Heart right ventricle (tissue), 16 donors: ENCODE measurements at regions not wholly inside any gene's neighbourhood (a gene's known extent, or its start where the extent isn't known, plus 50 kb on each side); places are given as distances from the start of the nearest gene placed in this dataset.
"Not testable (repeated sequence)": the region's sequence is repeated elsewhere in the genome, so short reads cannot be mapped to it uniquely, and the experiment has no call there.

ENCODE experiments used
- ATAC-seq, 8 donors: fragments of 200-7000 bp; cut with Tn5 transposase; one replicate each; pipeline ENCODE4 v1.9.1; 2020; ENCODE audit warnings: mild to moderate bottlenecking in 8 of 8, moderate library complexity in 8 of 8, moderate number of reproducible peaks in 1 of 8
- DNase-seq, 2 donors: peaks; one replicate each; pipeline ENCODE4 v3.0.0-alpha.2; 2020
- H3K27ac ChIP-seq, 10 donors: fragments of 200-600 bp; sonication (generic) in 2 of 10; one replicate each; pipeline versions ENCODE4 v1.5.0 to v1.8.0; 2020 to 2022; ENCODE audit warnings: mild to moderate bottlenecking in 3 of 10
- H3K27me3 ChIP-seq, 7 donors: fragments of 200-600 bp; one replicate each; pipeline ENCODE4 v1.8.0; 2021 to 2022; ENCODE audit warnings: mild to moderate bottlenecking in 2 of 7
- H3K36me3 ChIP-seq, 9 donors: fragments of 200-600 bp; sonication (generic) in 1 of 9; one replicate each; pipeline versions ENCODE4 v1.5.0 to v1.8.0; 2020 to 2022; ENCODE audit warnings: mild to moderate bottlenecking in 2 of 9
- H3K4me1 ChIP-seq, 9 donors: fragments of 200-600 bp; sonication (generic) in 1 of 9; one replicate each; pipeline versions ENCODE4 v1.5.0 to v1.8.0; 2020 to 2022; ENCODE audit warnings: mild to moderate bottlenecking in 4 of 9
- H3K4me3 ChIP-seq, 10 donors: fragments of 200-600 bp; sonication (generic) in 2 of 10; one replicate each; pipeline versions ENCODE4 v1.5.0 to v1.8.0; 2020 to 2022; ENCODE audit warnings: mild to moderate bottlenecking in 7 of 10, moderate library complexity in 2 of 10
- H3K9me3 ChIP-seq, 11 donors: fragments of 200-600 bp in 10 of 11; sonication (generic) in 2 of 11; one replicate each; pipeline versions ENCODE4 v1.5.0 to v1.8.0; 2013 to 2022; ENCODE audit warnings: mild to moderate bottlenecking in 2 of 11, control low read depth in 1 of 11, moderate library complexity in 1 of 11
- CTCF ChIP-seq, 9 donors: fragments of 200-600 bp; sonication (generic) in 2 of 9; IDR thresholded peaks; one replicate each; pipeline versions ENCODE4 v1.5.0 to v1.8.0; 2021 to 2022; ENCODE audit warnings: antibody characterized with exemption in 9 of 9, mild to moderate bottlenecking in 5 of 9, moderate library complexity in 1 of 9
- WGBS, 2 donors: extraction: QIAGEN DNeasy Blood & Tissue Kit; methylation state at CpG; one replicate each; pipeline ENCODE4 v1.1.7; 2013; ENCODE audit warnings: inconsistent platforms in 1 of 2; 5-methylcytosine and 5-hydroxymethylcytosine counted together
- intact Hi-C, 10 donors: fragments of 100-400 bp; cut with DNase I; formaldehyde crosslinking; loops; one replicate each; pipeline versions ENCODE4 v1.11.1 to v1.14.2; 2022
- donor health status: Arrhythmogenic right ventricular cardiomyopathy.
- donor health status: ischemic (EF 13 %, LVEDD 7.1; RV severe dilation, severe dysfunction).
- donor health status: healthy with polysubstance abuse.
- donor health status: DM: no; HTN: yes; CAD: no.
- donor health status: DM: no; HTN: no; CAD: no.
- donor health status: ischemic (EF 25% LVEDD 6.9; RV normal size, moderate dysfunction).
- donor health status: ischemic (EF 25% LVEDD 5.7; RV mildly dilated, moderate dysfunction).
- donor health status: healthy.
- donor health status: DM: yes; HTN: yes; CAD: no.
- donor health status: Ischemic cardiomyopathy.
- donor health status: ischemic (EF 35%, LVEDD 5.7; RV mildly dilated, moderate dysfunction).
- donor health status: nonischemic (EF 11% LVEDD 7.7; RV severe dilation, severe dysfunction).
- donor health status: DM: yes; HTN: yes; CAD: no.
- donor health status: PGD.
- donor health status: ischemic (EF 29% LVEDD 5.4; RV normal size, mild dysfunction).
- donor health status: nonischemic (EF 23%, LVEDD 6.1; RV moderate dilation, normal function).

- H3K27ac ChIP-seq, result peak overlapping the region in 1 of 10 donors; percentile 16
- 5 to 7% methylated on average over 2 of the region's 2 CpGs for WGBS, 2 donors
- intact Hi-C loops, result loop anchor here in 1 of 10 donors (5.0 kb wide), 1 partner anchor 135 kb away; no protein-coding TSS in a partner anchor
Observed at GRCh38 chr6:6452002-6452401, 131.5 kb upstream of the F13A1 start.

GRCh38 chr6:6453186-6453585 lies 132.7 kb upstream of the F13A1 start:
- H3K9me3 ChIP-seq, result no peaks in the 10 kb centered on the region
- TF ChIP-seq CTCF (IDR thresholded peaks at IDR 0.05), result no peak
- no peaks in the 10 kb centered on the region for H3K36me3 ChIP-seq
- no peaks in the 10 kb centered on the region for H3K27me3 ChIP-seq
- intact Hi-C loops, result loop anchor here in 1 of 10 donors (5.0 kb wide), 1 partner anchor 136 kb away; no protein-coding TSS in a partner anchor
- peaks cover 0 to 26% (median 12%) of the 10 kb centered on the region in 9 donors for H3K4me1 ChIP-seq
- H3K4me3 ChIP-seq, result no peak overlapping the region
- ATAC-seq (peak in 2 of 8 donors; percentile 36 to 60), DNase-seq (no peak)
- H3K27ac ChIP-seq, result no peak overlapping the region
- WGBS, 2 donors, result 29 to 34% methylated on average over 1 of the region's 1 CpG

More at GRCh38 chr6:6452002-6452401, 131.5 kb upstream of the F13A1 start:
- DNase-seq (peak in 1 of 2 donors; percentile 19), ATAC-seq (peak; percentile 55 to 97 (median 88))
- Histone ChIP-seq H3K36me3 (no peaks in the 10 kb centered on the region), H3K4me1 (peaks cover 0 to 26% (median 12%) of the 10 kb centered on the region in 9 donors), H3K27me3 (no peaks in the 10 kb centered on the region), H3K9me3 (no peaks in the 10 kb centered on the region), H3K4me3 (no peak overlapping the region)
- no peak for TF ChIP-seq CTCF (IDR thresholded peaks at IDR 0.05)

- no peaks in the 10 kb centered on the region for H3K36me3 ChIP-seq
- DNase-seq, result no peak
- H3K4me3 ChIP-seq, result no peak overlapping the region
- TF ChIP-seq CTCF (IDR thresholded peaks at IDR 0.05), result no peak
- H3K9me3 ChIP-seq, result peaks cover 0 to 6% (median 0%) of the 10 kb centered on the region in 11 donors
- peaks cover 0 to 26% (median 12%) of the 10 kb centered on the region in 9 donors for H3K4me1 ChIP-seq
- no peak overlapping the region for H3K27ac ChIP-seq
- H3K27me3 ChIP-seq, result no peaks in the 10 kb centered on the region
- no peak for ATAC-seq
- WGBS, 2 donors, result 74 to 89% methylated on average over 2 of the region's 2 CpGs
- intact Hi-C loops, result no loop called here
Observed at GRCh38 chr6:6455272-6455671, 133.2 kb upstream of the LY86 start.

GRCh38 chr6:6458172-6458571 lies 130.3 kb upstream of the LY86 start:
- H3K27me3 ChIP-seq, result no peaks in the 10 kb centered on the region
- peaks cover 0 to 3% (median 0%) of the 10 kb centered on the region in 9 donors for H3K4me1 ChIP-seq
- H3K9me3 ChIP-seq, result peaks cover 0 to 7% (median 0%) of the 10 kb centered on the region in 11 donors
- H3K36me3 ChIP-seq, result no peaks in the 10 kb centered on the region
- DNase-seq (no peak), ATAC-seq (no peak)
- intact Hi-C loops, result no loop called here
- H3K4me3 ChIP-seq, result no peak overlapping the region
- H3K27ac ChIP-seq, result no peak overlapping the region
- WGBS, 2 donors, result 73 to 78% methylated on average over 2 of the region's 2 CpGs
- TF ChIP-seq CTCF (IDR thresholded peaks at IDR 0.05), result no peak

GRCh38 chr6:6459963-6460362 lies 128.6 kb upstream of the LY86 start:
- H3K4me1 ChIP-seq, ATAC-seq, H3K27me3 ChIP-seq, DNase-seq, H3K27ac ChIP-seq, H3K36me3 ChIP-seq, H3K4me3 ChIP-seq, H3K9me3 ChIP-seq, intact Hi-C loops: not testable (repeated sequence)
- 81 to 83% methylated on average over 4 of the region's 4 CpGs for WGBS, 2 donors
